ENCODE measurements at regions not wholly inside any gene's neighbourhood (a gene's known extent, or its start where the extent isn't known, plus 50 kb on each side); places are given as distances from the start of the nearest gene placed in this dataset.

DNA sequence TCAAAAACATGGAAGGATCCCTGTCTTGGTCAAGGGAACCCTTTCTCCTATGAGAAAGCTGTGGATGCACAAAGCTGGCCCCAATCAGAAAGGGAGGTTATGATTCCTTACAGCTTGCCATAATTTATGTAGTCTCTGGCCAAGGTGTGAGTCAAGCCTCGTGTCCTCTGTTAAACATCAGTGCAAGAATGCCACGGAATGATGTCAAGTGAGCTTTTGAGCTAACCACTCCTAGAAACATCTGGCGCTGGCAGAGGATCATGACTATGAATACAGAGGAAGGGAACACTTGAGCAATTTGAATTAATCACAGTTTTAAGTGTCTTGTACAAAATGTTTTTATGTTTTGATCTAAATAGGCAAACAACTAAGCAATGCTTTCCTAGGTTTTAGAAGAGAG lies 51.5 kb upstream of the RAP2C start:
- H3K4me3 ChIP-seq (ENCODE audit: low read depth, low read length, poor library complexity, severe bottlenecking): no peak overlapping the region
- intact Hi-C loops (cut with micrococcal nuclease; ENCODE audit: unreplicated experiment): no loop called here
- no peaks in the 10 kb centered on the region for H3K4me1 ChIP-seq (ENCODE audit: insufficient read depth, low read length, poor library complexity, severe bottlenecking)
- H3K9me3 ChIP-seq (ENCODE audit: low read depth, low read length, poor library complexity, severe bottlenecking): no peaks in the 10 kb centered on the region
- TF ChIP-seq, protein P1, sequence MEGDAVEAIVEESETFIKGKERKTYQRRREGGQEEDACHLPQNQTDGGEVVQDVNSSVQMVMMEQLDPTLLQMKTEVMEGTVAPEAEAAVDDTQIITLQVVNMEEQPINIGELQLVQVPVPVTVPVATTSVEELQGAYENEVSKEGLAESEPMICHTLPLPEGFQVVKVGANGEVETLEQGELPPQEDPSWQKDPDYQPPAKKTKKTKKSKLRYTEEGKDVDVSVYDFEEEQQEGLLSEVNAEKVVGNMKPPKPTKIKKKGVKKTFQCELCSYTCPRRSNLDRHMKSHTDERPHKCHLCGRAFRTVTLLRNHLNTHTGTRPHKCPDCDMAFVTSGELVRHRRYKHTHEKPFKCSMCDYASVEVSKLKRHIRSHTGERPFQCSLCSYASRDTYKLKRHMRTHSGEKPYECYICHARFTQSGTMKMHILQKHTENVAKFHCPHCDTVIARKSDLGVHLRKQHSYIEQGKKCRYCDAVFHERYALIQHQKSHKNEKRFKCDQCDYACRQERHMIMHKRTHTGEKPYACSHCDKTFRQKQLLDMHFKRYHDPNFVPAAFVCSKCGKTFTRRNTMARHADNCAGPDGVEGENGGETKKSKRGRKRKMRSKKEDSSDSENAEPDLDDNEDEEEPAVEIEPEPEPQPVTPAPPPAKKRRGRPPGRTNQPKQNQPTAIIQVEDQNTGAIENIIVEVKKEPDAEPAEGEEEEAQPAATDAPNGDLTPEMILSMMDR (conservative IDR thresholded peaks at IDR 0.05; ENCODE audit: low read depth, low read length): no peak
- no peak for TF ChIP-seq EZH2 (IDR thresholded peaks at IDR 0.05; ENCODE audit: borderline replicate concordance, low read depth, low read length, poor library complexity, severe bottlenecking)
- POLR2A ChIA-PET (ENCODE audit: low non-redundant PET): no interaction called here
- BruUV-seq (replicated peaks): no TSS peak
- no peaks in the 10 kb centered on the region for H3K36me3 ChIP-seq (ENCODE audit: insufficient read depth, low read length, poor library complexity, severe bottlenecking)
- no peaks in the 10 kb centered on the region for H3K27me3 ChIP-seq (replicated peaks; ENCODE audit: insufficient read depth, low read depth, low read length, poor library complexity)
- H3K27ac ChIP-seq (ENCODE audit: low read depth, low read length, poor library complexity, severe bottlenecking): no peak overlapping the region
- no peak for DNase-seq (ENCODE audit: low spot score)
- CTCF ChIA-PET: no interaction called here

DNA sequence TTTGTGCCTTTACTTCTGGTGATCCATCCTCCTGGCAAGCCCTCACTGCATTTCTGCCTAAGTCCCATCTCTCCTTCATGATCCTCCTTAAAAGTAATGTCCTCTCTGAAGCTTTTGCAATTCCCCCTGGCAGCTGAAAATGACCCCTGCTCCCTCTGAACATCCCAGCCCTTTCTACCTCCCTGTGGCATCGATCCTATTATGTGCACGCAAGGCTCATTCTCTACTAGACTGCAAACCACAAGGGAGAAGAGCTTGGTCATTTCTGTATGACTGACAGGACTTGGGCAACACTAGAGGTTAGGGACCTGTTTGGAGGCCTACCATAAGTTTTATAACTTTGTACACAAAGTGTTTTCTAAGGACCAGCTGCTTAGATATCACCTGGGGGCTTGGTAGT lies 50.8 kb upstream of the RAP2C start:
- Histone ChIP-seq H3K27me3 (replicated peaks; ENCODE audit: insufficient read depth, low read depth, low read length, poor library complexity) (no peaks in the 10 kb centered on the region), H3K27ac (ENCODE audit: low read depth, low read length, poor library complexity, severe bottlenecking) (no peak overlapping the region), H3K9me3 (ENCODE audit: low read depth, low read length, poor library complexity, severe bottlenecking) (no peaks in the 10 kb centered on the region), H3K36me3 (ENCODE audit: insufficient read depth, low read length, poor library complexity, severe bottlenecking) (no peaks in the 10 kb centered on the region), H3K4me3 (ENCODE audit: low read depth, low read length, poor library complexity, severe bottlenecking) (no peak overlapping the region), H3K4me1 (ENCODE audit: insufficient read depth, low read length, poor library complexity, severe bottlenecking) (no peaks in the 10 kb centered on the region)
- no TSS peak for BruUV-seq (replicated peaks)
- DNase-seq (ENCODE audit: low spot score): no peak
- TF ChIP-seq EZH2 (IDR thresholded peaks at IDR 0.05; ENCODE audit: borderline replicate concordance, low read depth, low read length, poor library complexity, severe bottlenecking): no peak
- TF ChIP-seq, protein P1 (conservative IDR thresholded peaks at IDR 0.05; ENCODE audit: low read depth, low read length): no peak
- POLR2A ChIA-PET (ENCODE audit: low non-redundant PET): no interaction called here
- intact Hi-C loops (cut with micrococcal nuclease; ENCODE audit: unreplicated experiment): no loop called here
- CTCF ChIA-PET: no interaction called here

Measured in A673 (cell line).